ENCODE measurements at regions not wholly inside any gene's neighbourhood (a gene's known extent, or its start where the extent isn't known, plus 50 kb on each side); places are given as distances from the start of the nearest gene placed in this dataset.
"Not testable (repeated sequence)": the region's sequence is repeated elsewhere in the genome, so short reads cannot be mapped to it uniquely, and the experiment has no call there.

DNA sequence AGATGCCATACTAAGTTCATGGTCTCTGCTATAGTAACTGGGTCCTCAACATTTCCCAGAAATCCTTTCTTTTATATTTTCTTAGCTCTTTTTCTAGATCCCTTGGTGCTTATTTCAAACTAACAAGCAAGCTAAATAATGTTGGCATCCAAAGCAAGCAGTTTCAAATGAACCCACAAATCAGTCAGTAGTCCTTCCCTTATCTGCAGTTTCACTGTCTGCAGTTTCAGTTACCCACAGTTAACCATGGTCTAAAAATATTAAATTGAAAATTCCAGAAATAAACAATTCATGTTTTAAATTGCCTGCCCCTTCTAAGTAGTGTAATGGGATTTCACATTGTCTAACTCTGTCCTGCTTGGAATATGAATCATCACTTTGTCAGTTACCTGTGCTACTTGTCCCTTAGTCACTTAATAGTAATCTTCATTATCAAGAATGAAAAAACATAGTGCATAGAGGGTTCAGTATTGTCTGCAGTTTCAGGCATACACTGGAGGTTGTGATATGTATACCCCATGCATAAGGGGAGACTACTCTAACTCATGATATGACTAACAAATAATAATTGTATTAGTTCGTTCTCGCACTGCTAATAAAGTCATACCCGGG, 633.7 kb downstream of the MECOM start:
- DNase-seq (ENCODE audit: low read depth), result no peak

DNA sequence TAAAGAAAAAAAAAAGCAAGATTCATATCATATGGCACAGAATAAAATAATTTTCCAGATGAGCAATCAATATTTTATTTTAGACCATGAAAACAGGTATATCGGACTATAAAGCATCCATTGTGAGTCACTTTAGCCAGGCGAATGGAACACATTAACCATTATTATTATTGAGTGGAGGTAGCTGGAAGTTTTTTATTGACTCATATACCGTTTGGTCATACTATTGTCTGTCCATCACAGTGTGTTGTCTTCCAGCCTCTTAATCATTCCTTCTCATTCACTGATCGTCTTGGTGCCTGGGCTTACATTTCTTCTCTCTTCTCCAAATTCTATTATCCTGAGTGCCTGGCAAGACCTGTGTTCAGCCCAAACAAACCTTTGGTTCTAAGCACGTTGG, 634.8 kb downstream of the MECOM start:
- DNase-seq (ENCODE audit: low read depth), result peak; percentile 29

DNA sequence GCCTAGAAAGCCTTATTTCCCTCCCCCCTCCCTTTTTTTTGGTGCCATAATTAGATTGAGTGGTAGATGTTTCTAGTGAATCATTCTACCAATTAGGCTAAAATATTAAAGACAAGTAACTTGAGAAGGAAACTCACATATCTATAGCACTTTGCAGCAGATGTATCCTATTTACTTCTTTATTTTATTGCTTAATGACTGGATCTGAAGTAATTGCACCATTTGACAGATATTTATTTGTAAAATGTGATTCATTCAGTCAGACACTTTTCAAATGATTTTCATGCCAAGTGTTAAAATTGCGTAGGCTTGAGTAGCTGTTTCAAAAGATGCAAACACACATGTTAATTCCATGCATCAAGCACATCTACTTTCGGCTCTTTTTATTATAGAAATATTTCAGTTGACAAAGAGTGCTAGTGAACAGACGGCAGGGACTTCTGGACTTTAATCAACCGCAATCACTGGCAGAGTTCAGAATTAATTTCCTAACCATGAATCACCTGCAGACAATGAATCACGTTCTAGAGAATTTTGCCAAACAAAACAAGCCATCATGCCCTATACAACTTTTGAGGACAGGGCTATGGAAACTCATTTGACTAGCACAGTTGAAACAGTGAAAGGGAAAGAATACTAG, 636.8 kb downstream of the MECOM start:
- DNase-seq (ENCODE audit: low read depth), result peak; percentile 92

DNA sequence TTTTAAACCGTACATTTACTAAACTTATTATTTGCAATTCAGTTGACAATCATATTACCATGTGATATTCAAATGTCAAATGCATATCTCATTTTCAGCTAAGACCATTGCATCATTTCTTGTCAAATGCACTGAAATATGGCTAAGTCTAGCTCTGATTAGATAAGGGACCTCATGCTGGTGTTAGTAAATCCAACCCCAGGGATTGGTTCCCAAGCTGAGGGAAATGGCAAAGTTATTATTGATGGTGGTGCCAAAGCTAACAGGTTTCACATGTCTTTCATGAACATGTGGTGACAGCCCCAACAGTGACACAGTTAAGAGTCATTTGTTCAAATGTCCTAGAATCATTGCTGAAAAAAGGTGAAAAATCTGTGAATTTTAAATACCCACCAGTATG, 641.1 kb downstream of the MECOM start:
- no peak for DNase-seq (ENCODE audit: low read depth)

DNA sequence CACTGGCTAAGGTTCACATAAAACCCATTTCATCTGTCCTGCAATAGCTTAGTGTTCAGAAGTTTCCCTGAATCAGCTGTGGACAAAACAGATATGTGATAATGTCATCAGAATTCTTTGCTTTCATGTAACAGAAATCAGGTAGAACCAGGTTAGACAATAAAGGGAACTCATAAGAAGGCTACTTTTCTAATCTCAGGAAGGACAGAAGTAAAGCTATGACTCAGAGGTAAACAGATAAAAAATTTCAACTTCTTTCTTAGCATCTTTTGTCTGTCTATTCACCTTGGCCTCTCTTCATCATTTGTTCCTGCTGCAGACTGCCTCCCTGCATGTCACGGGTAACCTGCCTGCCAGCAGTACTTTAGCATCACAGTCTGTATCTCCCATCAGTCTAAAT, 643.1 kb downstream of the MECOM start:
- no peak for DNase-seq (ENCODE audit: low read depth)

DNA sequence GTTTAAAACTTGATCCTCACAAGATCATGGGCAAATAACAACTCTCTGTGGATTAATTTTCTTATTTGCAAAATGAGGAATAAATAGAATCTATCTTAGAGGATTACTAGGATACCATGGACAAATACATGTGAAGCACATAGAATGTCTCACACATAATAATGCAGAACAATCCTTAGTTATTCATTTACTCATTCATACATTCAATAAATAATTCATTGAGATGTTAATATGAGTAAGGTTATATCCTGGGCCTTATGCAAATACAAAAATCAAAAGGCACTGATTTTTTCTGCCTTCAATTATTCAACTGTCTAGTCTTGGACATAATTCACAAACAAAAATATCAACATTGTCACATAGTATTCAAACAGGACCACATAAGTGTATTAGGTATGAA, 654.1 kb downstream of the MECOM start:
- no peak for DNase-seq (ENCODE audit: low read depth)

DNA sequence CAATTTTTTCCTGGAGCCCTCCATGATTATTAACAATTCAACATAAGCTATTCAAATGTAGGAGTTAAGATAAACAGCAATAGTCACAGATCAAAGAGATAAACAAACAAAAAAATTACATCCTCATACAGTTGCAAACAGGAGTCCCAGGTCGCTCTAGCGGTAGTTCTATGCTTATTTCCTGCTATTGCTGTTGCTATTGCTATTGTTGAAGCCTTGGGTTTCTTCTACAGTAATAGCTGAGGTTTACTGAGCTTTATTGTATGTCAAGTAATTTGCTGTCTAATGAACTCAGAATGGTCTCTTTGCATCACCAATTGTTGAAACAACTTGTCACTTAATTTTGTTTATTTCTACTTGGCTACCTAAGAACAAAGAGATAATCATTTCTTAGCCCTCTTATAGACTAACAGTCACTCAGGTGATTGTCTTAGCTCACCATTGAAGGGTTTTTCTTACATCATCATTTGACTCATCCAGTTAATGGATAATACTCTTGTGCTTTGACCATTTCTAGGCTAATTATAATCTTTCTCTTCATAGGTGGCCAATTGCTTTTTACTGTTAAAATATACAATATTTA, 654.6 kb downstream of the MECOM start:
- no peak for DNase-seq (ENCODE audit: low read depth)

DNA sequence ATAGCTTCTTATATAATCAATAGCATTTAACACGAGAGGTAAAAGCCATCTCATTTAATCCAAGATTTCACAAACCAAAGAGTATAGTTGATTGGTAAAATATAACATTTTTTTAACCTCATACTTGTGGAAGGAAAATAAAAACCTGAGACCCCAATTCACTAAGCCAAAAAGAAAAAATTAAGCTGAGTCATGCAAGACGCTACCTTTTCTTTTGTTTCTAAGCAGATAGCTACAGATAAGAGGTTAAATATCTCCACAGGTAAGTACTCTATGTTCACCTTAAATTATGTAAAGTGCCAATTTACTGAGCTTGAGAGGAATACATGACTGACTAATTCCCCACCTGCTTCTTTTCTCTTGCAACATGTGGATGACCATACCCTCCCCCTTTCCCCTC, 656.4 kb downstream of the MECOM start:
- DNase-seq (ENCODE audit: low read depth), result no peak

DNA sequence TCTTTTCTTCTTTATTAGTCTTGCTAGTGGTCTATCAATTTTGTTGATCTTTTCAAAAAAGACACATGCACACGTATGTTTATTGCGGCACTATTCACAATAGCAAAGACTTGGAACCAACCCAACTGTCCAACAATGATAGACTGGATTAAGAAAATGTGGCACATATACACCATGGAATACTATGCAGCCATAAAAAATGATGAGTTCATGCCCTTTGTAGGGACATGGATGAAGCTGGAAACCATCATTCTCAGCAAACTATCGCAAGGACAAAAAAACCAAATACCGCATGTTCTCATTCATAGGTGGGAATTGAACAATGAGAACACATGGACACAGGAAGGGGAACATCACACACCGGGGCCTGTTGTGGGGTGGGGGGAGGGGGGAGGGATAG, 657.1 kb downstream of the MECOM start:
- not testable (repeated sequence) for DNase-seq (ENCODE audit: low read depth)

DNA sequence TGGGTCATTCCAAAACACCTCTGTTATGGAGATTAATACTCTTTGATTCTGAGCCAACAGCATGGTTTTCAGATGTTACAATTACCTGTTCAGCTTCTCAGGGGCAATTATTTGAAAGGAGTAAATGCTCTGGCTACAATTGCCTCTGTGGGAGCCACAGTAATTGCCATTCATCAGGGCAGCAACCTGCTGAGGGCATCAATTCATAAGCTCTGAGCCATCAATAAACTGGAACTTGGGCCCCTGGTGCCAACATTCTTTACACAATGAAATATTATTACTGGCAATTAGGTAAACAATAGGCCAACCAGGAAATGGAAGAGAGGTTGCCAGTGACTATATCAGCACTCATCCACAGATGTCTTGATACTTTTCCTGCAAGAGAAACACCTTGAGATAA, 660.8 kb downstream of the MECOM start:
- DNase-seq (ENCODE audit: low read depth), result no peak

DNA sequence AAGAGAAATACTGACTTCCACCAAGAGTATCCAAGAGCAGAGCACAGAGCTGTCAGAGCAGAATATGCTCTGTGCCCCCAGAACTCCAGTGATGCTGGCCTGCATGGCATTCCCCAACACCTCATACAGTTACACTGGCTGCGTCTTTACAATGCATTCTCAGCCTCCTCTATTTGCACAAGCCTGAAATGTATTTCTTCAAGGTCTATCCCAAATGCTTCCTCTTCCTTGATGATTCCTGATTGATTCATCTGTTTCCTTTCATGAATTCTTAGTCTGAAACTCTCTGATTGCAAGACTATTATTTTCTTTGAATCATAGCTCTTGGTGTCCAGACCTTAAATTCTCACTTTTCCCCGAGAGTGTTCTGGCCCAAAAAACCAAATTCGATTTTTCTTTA, 664.7 kb downstream of the MECOM start:
- peak; percentile 7 for DNase-seq (ENCODE audit: low read depth)

DNA sequence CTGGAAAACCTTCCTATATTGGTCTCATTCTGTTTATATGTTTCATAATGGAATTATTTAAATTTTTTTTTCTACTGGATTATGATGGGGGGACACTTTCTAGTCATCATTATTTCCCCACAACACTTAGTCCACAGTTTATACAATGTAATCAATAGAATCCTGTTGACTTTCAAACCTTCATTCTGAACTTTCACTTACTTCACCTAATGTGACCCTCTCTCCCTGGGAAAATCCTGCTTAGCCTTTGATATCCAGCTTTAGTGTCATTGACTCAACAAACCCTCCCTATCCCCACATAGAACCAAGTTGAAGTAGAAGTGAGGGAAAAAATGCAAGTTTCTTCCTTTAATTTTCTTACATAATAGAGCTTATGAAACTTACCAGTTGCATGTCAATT, 666.0 kb downstream of the MECOM start:
- no peak for DNase-seq (ENCODE audit: low read depth)

DNA sequence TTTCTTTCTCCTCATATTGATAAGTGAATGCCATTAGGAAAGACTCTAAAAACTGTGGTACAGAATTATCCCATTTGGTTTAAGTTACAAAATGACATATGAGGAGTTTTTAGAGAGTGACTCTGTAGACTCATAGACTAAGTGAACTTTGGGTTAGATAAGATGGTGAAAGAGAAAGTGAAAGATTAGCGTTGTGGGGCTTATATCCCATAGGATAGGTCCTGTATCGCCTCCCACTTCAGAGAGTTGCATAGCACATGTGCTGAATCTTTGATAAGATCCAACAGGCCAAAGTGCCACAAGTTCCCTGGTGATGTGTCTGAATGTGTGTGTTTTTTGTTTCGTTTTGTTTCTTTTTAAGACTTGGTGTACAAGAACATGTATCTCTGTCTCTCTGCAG, 666.9 kb downstream of the MECOM start:
- peak; percentile 37 for DNase-seq (ENCODE audit: low read depth)

DNA sequence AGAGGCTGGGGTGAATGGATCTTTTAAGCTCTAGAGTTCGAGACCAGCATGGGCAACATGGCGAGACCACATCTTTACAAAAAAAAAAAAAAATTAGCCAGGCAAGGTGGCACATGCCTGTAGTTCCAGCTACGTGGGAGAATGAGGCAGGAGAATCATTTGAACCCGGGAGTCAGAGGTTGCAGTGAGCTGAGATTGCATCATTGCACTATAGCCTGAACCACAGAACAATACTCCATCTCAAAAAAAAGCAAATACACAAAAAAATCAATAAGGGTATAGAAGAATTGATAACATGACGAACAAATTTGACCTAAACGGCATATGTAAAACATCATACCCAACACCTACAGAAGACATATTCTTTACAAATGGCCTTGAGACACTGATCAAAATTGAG, 668.4 kb downstream of the MECOM start:
- DNase-seq (ENCODE audit: low read depth), result no peak

DNA sequence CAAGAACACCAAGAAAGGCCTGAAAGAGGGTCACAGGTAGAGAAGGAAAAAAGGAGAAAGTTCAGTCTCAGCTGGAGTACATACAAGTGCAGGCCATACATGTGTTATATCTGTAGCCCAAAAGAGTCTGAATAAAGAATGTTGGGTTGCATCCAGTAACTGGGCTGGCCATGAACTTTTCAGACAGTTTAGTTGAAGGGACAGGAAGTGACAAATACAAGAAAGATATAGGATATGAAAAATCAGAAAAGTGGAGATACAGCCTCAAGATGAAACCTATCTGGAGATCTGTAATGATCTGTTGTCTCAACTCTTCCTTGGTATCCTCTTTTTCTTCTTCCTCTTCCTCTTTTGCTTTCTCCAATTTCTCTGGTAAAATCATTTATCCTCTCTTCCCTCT, 671.7 kb downstream of the MECOM start:
- peak; percentile 9 for DNase-seq (ENCODE audit: low read depth)

DNA sequence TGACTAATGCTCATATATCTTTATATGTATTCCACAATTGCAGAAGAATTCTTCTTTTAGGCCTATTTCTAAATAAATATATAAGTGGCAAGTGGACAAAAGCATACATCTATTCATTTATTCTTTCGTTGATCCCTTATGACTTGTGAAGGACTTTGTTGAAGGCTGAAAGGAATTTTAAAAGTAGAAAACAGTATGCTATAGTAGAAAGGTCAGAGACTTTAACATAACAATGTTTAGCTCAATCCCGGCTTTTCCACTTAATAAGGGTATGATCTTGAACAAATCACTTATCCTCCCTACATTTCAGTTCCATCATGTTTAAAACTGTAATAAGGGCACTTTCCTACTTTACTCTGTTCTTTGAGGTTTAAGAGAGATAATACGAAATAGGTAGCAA, 672.9 kb downstream of the MECOM start:
- DNase-seq (ENCODE audit: low read depth), result no peak

DNA sequence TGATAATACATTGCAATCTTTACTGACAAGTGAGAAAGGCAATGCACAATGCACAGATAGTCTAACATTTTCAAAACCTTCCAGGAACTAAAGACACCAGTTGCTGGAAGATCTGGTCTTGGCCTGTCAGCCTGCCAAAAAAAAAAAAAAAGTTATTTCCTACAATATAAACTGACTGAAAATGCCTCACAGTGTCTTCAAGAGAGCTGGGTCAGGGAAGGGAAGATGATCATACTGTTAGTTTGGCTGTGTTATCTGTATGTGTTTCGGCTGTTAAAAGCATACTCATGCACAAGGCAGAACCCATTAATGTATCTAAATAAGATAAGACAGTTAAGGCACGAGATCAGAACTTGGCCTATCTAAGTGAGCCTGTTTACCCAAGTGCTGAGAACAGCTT, 673.4 kb downstream of the MECOM start:
- DNase-seq (ENCODE audit: low read depth), result no peak

DNA sequence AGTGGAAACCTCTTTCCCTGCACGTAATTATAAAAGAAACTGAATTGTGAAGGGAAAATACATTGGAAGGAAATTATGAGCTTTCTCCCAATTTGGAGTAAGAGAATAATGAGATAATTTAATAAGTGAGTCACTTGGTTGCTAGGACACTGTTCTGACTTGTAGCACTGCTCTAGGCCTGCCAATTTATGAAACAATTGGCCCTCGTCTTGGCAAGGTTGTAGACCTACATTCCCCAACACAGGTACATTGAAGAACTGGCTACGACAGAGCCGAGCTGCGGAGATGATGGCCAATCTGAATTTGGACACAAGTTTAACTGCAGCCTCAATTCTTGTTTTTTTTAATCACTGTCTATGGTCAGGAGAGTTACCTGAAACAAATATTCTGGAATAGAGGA, 674.1 kb downstream of the MECOM start:
- no peak for DNase-seq (ENCODE audit: low read depth)

DNA sequence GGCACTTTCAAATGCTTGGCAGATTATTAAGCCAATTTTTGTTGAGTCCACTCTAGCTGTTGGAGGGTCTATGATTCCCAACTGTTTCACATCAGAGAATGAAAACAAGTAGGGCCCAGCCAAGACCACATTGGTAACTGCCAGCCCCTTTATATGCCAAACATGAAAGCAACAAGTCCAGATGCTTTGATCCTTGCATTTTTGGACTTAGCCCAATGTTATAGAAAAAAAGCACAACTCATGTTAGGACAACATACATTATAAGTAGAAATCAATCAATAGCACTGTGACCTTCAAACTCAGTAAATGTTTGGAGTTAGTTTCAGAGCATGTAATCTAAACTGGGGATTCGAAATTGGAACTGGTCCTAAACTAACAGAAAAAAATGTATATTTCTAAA, 674.7 kb downstream of the MECOM start:
- no peak for DNase-seq (ENCODE audit: low read depth)

DNA sequence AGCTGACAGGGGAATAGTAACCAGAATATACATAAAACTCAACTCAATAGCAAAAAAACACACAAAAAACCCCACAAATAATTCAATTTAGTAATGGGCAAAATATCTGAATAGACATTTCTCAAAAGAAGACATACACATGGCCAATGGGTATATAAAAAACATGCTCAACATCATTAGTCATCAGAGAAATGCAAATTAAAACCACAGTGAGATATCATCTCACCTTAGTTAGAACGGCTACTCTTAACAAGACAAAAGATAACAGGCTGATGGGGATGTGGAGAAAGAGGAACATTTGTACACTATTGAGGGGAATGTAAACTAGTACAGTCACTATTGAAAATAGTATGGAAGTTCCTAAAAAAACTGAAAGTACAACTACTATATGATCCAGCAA, 678.6 kb downstream of the MECOM start:
- DNase-seq (ENCODE audit: low read depth), result peak; percentile 11

DNA sequence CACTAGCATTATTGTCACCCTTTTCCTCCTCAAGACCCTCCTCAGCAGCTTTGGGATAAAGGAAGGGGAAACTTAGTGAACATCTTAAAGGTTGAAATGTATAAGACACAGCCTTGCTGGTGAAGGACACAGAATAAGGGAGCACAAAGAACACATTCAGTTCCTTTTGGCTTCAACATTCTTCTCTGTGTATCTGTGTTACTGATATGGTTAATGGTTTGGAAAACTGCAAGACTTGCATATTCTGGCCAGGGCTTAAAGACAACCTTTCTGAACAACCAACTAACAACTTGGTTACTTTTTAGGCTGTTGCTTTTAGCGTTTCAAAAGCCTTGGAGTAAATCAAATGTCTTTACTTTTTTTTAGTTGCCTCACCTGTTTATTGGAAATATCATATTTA, 680.5 kb downstream of the MECOM start:
- DNase-seq (ENCODE audit: low read depth), result no peak

DNA sequence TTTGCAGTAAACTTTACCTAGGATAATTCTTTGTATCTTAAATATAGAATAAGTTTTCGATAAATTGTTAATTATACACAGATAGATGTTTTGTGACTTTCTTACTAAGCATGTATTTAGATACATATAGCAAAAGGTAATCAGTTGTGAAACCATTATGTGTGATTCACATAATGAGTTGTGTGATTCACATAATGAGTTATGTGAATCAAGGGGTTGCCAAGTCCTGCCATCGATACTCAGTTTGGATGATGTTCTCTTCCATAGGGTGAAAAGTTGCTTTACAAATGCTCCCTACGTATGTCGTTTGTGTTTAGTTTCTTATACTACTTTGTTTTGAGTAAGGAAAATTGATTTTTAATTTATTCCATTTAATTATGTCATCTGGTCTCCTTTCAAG, 682.1 kb downstream of the MECOM start:
- DNase-seq (ENCODE audit: low read depth), result peak; percentile 21

DNA sequence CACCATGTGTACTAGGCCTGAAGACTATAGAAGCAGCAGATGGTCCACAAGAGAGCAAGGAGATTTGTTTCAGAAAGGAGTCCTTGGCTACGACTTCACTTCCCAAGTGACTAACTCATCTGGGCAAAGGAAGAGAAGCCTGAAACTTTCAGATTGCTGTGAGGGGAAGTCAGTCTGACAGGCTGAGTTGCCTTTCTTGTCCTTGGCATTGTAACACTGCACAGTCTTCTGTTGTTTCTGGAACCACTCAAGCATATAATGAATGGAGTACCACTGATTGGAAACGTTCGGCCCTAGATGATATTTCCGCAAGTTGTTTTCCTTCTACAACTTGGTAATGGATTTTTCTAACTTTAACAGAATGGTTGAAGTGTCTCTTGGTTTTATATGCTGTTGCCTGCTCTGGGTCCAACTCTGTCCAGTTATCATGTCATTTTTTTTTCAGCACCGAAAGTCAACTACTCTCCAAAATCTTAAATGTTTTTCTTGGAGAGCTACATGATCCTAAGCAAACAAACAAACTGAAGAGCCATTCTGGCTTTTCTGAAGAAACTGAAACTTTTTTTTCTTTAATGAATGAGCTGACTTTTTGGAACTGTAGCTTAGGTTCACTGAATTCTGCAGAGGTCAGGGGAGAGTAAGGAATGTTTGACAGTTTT, 685.7 kb downstream of the MECOM start:
- no peak for DNase-seq (ENCODE audit: low read depth)

DNA sequence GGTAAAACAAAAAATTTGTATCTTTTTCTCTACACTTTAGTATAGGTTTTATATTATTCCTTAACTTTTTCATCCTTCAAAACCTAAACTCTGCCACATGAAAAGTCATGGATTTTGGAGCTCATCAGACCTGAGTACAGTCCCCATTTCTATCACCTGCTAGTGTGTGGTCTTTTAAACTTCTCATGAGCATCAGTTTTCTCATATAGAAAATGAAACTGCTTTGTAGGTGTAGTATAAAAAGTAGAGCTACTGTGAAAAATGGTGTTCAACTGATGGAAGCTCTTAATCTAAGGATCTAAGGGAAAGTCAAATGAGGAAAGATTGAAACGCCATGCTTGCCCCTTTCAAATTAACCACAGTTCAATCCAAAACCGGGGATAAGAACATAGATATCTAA, 686.5 kb downstream of the MECOM start:
- DNase-seq (ENCODE audit: low read depth), result no peak
